ENCODE measurements at regions not wholly inside any gene's neighbourhood (a gene's known extent, or its start where the extent isn't known, plus 50 kb on each side); places are given as distances from the start of the nearest gene placed in this dataset.

DNA sequence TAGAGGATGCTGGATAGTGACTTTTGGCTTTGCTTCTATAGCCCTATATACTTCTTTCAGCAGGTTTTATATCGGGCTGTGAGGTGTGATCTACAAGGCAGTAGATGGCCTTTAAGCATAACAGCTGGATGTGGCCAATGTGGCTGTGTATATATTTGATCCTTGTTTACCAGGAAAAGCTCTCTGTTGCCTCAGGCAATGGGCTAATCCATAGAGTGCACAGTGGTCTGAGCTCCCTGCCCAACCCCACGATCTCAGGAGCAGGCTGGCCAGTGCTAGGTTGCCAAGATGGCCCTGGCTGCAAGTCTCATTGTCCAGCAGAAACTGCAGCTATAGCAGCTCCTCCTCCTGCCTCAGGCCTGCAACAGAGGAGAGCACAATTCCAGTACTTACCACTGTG lies 72.3 kb upstream of the SPHKAP start:
- Histone ChIP-seq H3K27me3 (ENCODE audit: control insufficient read depth, insufficient read depth, low read length) (no peaks in the 10 kb centered on the region), H3K27ac (ENCODE audit: low read depth, low read length) (no peak overlapping the region), H3K9me3 (ENCODE audit: control insufficient read depth, insufficient read depth, low read length) (peaks cover 22% of the 10 kb centered on the region), H3K4me3 (ENCODE audit: low read depth, low read length) (no peak overlapping the region)
- no peak for DNase-seq (ENCODE audit: low read depth, low spot score)
- POLR2A ChIA-PET = no interaction called here
- CTCF ChIA-PET = no interaction called here
- TF ChIP-seq, protein P1, sequence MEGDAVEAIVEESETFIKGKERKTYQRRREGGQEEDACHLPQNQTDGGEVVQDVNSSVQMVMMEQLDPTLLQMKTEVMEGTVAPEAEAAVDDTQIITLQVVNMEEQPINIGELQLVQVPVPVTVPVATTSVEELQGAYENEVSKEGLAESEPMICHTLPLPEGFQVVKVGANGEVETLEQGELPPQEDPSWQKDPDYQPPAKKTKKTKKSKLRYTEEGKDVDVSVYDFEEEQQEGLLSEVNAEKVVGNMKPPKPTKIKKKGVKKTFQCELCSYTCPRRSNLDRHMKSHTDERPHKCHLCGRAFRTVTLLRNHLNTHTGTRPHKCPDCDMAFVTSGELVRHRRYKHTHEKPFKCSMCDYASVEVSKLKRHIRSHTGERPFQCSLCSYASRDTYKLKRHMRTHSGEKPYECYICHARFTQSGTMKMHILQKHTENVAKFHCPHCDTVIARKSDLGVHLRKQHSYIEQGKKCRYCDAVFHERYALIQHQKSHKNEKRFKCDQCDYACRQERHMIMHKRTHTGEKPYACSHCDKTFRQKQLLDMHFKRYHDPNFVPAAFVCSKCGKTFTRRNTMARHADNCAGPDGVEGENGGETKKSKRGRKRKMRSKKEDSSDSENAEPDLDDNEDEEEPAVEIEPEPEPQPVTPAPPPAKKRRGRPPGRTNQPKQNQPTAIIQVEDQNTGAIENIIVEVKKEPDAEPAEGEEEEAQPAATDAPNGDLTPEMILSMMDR (IDR thresholded peaks at IDR 0.05; ENCODE audit: low read depth, low read length) = no peak

DNA sequence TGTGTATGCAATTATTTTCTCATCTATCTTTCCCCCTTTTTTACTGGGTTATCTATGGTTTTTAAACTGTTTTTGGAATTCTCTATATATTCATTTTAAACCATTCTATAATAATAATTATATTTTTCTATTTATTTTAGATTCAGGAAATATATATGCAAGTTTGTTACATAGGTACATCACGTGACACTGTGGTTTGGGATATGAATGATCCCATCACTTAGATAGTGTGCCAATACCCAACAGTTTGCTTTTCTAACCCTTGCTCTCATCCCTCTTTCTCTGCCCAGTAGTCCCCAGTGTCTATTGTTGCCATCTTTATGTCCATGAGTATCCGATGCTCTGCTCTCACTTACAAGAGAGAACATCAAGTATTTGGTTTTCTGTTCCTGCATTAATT lies 65.8 kb upstream of the SPHKAP start:
- H3K9me3 ChIP-seq (ENCODE audit: control insufficient read depth, insufficient read depth, low read length) = peaks cover 11% of the 10 kb centered on the region
- no peaks in the 10 kb centered on the region for H3K27me3 ChIP-seq (ENCODE audit: control insufficient read depth, insufficient read depth, low read length)
- TF ChIP-seq, protein P1 (IDR thresholded peaks at IDR 0.05; ENCODE audit: low read depth, low read length) = no peak
- POLR2A ChIA-PET = no interaction called here
- CTCF ChIA-PET = no interaction called here
- H3K27ac ChIP-seq (ENCODE audit: low read depth, low read length) = no peak overlapping the region
- H3K4me3 ChIP-seq (ENCODE audit: low read depth, low read length) = no peak overlapping the region
- DNase-seq (ENCODE audit: low read depth, low spot score) = no peak

DNA sequence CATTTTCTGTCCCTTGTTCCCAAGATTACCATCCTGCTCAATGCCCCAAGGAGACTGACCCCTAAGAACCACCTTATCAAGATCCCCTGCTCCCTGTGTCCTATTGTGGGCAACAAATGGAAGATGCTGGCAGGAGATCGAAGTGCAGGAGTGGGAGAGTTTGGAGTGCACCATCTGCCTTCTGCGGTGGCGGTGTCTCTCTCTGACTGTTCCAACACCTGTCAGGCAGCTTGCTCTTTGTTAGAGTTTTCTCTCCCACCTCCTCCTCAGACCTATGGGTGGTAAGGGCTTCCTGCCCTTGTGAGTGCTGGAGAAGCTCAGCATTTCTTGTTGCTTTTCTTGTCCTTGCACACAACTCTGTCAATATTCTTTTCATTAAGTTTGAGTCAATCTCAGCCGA lies 64.1 kb upstream of the SPHKAP start:
- ChIA-PET CTCF (no interaction called here), POLR2A (no interaction called here)
- TF ChIP-seq, protein P1 (IDR thresholded peaks at IDR 0.05; ENCODE audit: low read depth, low read length) = no peak
- H3K27me3 ChIP-seq (ENCODE audit: control insufficient read depth, insufficient read depth, low read length) = no peaks in the 10 kb centered on the region
- H3K27ac ChIP-seq (ENCODE audit: low read depth, low read length) = no peak overlapping the region
- H3K4me3 ChIP-seq (ENCODE audit: low read depth, low read length) = no peak overlapping the region
- H3K9me3 ChIP-seq (ENCODE audit: control insufficient read depth, insufficient read depth, low read length) = peaks cover 2% of the 10 kb centered on the region; the same call in 1 of the 2 replicates
- DNase-seq (ENCODE audit: low read depth, low spot score) = no peak

DNA sequence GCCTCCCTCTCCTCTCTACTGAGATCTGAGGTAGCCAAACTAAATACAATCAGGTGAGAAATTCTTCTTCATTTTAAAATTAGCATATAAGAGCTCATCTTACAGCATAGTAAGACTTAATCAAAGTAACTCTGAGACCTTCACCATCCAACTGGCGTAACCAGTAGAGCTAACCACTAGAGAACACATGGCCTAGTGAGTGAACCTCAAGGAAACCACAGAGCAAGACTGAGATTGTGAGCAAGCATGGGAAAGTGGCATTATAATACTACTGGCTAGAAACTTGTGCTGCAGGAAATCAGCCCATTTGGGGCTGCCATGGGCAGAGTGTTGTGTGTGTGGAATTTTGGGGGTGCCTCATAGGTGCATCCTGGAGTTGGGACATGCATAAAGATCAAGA lies 61.1 kb upstream of the SPHKAP start:
- no peaks in the 10 kb centered on the region for H3K27me3 ChIP-seq (ENCODE audit: control insufficient read depth, insufficient read depth, low read length)
- no peak overlapping the region for H3K4me3 ChIP-seq (ENCODE audit: low read depth, low read length)
- TF ChIP-seq, protein P1 (IDR thresholded peaks at IDR 0.05; ENCODE audit: low read depth, low read length) = no peak
- no peak overlapping the region for H3K27ac ChIP-seq (ENCODE audit: low read depth, low read length)
- no peak for DNase-seq (ENCODE audit: low read depth, low spot score)
- H3K9me3 ChIP-seq (ENCODE audit: control insufficient read depth, insufficient read depth, low read length) = peaks cover 6% of the 10 kb centered on the region
- ChIA-PET CTCF (no interaction called here), POLR2A (no interaction called here)

DNA sequence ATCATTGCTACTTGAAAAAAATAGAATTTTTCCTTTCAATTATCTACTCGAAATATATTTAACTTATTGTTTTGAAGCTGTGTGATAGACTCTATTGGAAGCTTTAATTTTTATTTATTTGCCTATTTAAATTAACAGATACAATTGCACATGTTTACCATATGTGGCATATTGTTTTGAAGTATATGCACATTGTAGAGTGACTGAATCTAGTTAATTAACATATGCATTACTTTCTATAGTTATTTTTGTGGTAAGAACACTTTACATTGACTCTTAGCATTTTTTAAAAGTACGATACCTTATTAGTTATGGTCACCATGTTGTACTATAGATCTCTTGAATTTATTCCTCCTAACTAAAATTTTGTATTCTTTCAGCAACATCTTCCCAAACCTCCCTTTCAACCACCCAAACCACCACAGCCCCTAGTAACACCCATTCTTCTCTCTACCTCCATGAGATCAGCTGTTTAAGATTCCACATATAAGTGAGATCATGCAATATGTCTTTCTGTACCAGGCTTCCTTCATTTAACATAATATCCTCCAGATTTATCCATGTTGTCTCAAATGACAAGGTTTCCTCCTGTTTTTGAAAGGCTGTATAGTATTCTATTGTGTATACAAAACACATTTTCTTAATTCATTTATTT lies 58.5 kb upstream of the SPHKAP start:
- CTCF ChIA-PET = no interaction called here
- no peak for DNase-seq (ENCODE audit: low read depth, low spot score)
- no peak overlapping the region for H3K27ac ChIP-seq (ENCODE audit: low read depth, low read length)
- H3K4me3 ChIP-seq (ENCODE audit: low read depth, low read length) = no peak overlapping the region
- TF ChIP-seq, protein P1 (IDR thresholded peaks at IDR 0.05; ENCODE audit: low read depth, low read length) = no peak
- no peaks in the 10 kb centered on the region for H3K27me3 ChIP-seq (ENCODE audit: control insufficient read depth, insufficient read depth, low read length)
- H3K9me3 ChIP-seq (ENCODE audit: control insufficient read depth, insufficient read depth, low read length) = peaks cover 6% of the 10 kb centered on the region
- POLR2A ChIA-PET = no interaction called here

Data from AG04450 (cell line).